Activated CD4-positive, alpha-beta memory T cell treated with anti-CD3 and anti-CD28 coated beads for 36 hours (primary cell): ENCODE measurements at regions not wholly inside any gene's neighbourhood (a gene's known extent, or its start where the extent isn't known, plus 50 kb on each side); places are given as distances from the start of the nearest gene placed in this dataset.

ENCODE experiments used
- CTCF ChIA-PET: fragments of 350-600 bp; sonication (Branson Sonifier 250); formaldehyde crosslinking; loops from one replicate; lab custom pipeline; 2021; ENCODE audit warnings: antibody characterized with exemption, inconsistent platforms; lab: Charles Lee
- POLR2A ChIA-PET: fragments of 350-600 bp; sonication (Branson Sonifier 250); formaldehyde crosslinking; loops from one replicate; lab custom pipeline; 2021; ENCODE audit warnings: antibody characterized with exemption; lab: Charles Lee
- DNase-seq: peaks from one replicate; pipeline ENCODE4 v3.0.0-alpha.2; 2020
- H3K27ac Mint-ChIP-seq: one replicate; pipeline ENCODE4 v1.8.0; 2021; ENCODE audit warnings: mixed read lengths
- H3K27me3 Mint-ChIP-seq: one replicate; pipeline ENCODE4 v1.8.0; 2021; ENCODE audit warnings: mixed read lengths
- H3K36me3 Mint-ChIP-seq: one replicate; pipeline ENCODE4 v1.8.0; 2021; ENCODE audit warnings: mixed read lengths
- H3K4me1 Mint-ChIP-seq: one replicate; pipeline ENCODE4 v1.8.0; 2021; ENCODE audit warnings: low read depth, mixed read lengths
- H3K4me3 Mint-ChIP-seq: one replicate; pipeline ENCODE4 v1.8.0; 2021; ENCODE audit warnings: mild to moderate bottlenecking, mixed read lengths
- H3K9me3 Mint-ChIP-seq: one replicate; pipeline ENCODE4 v1.8.0; 2021; ENCODE audit warnings: mixed read lengths
- intact Hi-C: fragments of 100-400 bp; cut with micrococcal nuclease; formaldehyde crosslinking; loops from one replicate; pipeline ENCODE4 v1.15.1; 2023

DNA sequence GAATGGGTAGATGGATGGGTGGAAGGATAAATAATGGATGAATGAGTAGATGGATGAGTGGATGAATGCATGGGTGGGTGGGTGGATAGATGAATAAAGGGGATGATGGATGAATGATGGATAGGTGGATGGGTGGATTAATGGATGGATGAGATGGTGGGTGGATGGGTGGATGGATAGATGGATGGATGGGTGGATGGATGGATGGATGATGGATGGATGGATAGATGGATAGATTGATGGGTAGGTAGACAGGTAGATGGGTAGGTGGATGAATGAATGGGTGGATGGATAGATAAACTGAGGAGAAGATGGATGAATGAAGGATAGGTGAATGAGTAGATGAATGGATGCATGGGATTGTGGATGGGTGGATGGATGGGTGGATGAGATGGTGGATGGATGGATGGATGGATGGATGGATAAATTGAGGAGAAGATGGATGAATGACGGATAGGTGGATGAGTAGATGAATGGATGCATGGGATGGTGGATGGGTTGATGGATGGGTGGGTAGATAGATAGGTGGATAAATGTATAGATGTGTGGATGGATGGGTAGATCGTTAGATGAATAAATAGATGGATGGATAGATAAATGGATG is 331.3 kb downstream of the MN1 start:
- ChIA-PET CTCF (no interaction called here), POLR2A (no interaction called here)
- H3K4me1 Mint-ChIP-seq: no peaks in the 10 kb centered on the region

DNA sequence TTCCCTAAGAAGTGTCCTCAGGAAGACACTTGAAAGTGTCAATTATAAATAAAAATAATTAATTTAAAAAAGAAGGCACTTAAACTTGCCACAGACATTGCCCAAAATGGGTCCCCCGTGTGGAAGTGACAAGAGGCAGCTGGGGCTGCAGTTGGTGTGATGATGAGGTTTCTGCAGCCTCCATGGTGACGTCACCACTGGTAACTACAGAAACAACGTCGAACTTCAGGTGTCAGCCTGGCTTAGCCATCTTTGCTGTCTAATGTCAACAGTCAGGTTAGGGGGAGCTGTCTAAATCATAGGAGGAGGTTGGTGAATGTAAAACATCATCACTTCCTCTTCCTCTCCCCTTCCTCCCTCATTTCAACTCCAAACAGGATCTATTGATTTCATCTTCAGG is 328.6 kb downstream of the MN1 start:
- DNase-seq: no peak
- Mint-ChIP-seq H3K36me3 (no peaks in the 10 kb centered on the region), H3K4me1 (no peaks in the 10 kb centered on the region), H3K9me3 (no peaks in the 10 kb centered on the region), H3K27ac (no peak overlapping the region), H3K4me3 (no peak overlapping the region), H3K27me3 (no peaks in the 10 kb centered on the region)
- ChIA-PET POLR2A (no interaction called here), CTCF (no interaction called here)
- intact Hi-C loops: no loop called here

More for the DNA sequence above, 331.3 kb downstream of the MN1 start:
- no peaks in the 10 kb centered on the region for H3K9me3 Mint-ChIP-seq
- H3K27ac Mint-ChIP-seq: no peak overlapping the region
- no peak overlapping the region for H3K4me3 Mint-ChIP-seq
- intact Hi-C loops: no loop called here
- no peak for DNase-seq
- no peaks in the 10 kb centered on the region for H3K36me3 Mint-ChIP-seq
- no peaks in the 10 kb centered on the region for H3K27me3 Mint-ChIP-seq

DNA sequence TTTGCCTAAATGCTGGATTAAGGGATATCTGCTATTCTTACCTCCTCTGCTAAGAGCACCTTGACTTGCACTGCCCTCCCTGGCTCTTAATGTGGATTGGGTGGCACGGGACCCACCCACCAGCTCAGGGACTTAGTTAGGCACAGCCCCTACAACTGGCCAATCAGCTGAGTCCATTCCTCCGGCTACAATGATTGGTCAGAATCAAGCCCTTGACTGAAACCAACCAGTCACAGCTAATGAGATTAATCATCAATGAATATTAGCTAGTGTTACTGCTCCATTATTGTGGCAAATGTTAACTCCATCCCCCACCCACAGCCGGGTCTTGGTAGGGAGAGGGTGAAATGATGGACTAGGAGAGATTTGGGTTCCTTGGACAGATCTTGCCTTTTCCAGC is 328.0 kb downstream of the MN1 start:
- Mint-ChIP-seq H3K27ac (no peak overlapping the region), H3K4me3 (no peak overlapping the region), H3K27me3 (no peaks in the 10 kb centered on the region), H3K9me3 (no peaks in the 10 kb centered on the region), H3K36me3 (no peaks in the 10 kb centered on the region), H3K4me1 (no peaks in the 10 kb centered on the region)
- DNase-seq: no peak
- ChIA-PET POLR2A (no interaction called here), CTCF (no interaction called here)
- intact Hi-C loops: no loop called here

DNA sequence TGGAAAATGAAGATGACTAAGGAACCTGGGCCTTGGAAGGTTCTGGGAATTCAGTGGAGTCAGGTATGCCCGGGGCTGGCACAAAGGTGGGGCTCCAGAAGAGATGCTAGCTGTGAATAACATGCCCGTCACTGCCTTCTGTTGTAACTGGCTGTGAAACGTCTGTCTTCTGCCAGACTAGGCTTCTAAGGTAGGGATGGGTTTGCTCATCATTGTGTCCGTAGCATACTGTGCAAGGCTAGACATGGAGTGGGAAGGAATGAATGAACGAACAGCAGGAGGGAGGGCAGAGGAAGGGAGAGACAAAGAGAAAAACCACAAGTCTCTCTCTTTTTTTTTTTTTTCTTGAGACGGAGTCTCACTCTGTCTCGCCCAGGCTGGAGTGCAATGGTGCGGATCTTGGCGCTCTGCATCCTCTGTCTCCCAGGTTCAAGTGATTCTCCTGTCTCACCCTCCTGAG is 327.4 kb downstream of the MN1 start:
- H3K9me3 Mint-ChIP-seq: no peaks in the 10 kb centered on the region
- ChIA-PET POLR2A (interaction anchor here (0.6 kb wide), 1 partner anchor 10 kb away, joined by 5 read pairs; no protein-coding TSS in a partner anchor), CTCF (no interaction called here)
- no peak overlapping the region for H3K27ac Mint-ChIP-seq
- H3K4me1 Mint-ChIP-seq: no peaks in the 10 kb centered on the region
- no peak for DNase-seq
- no peaks in the 10 kb centered on the region for H3K36me3 Mint-ChIP-seq
- intact Hi-C loops: no loop called here
- H3K4me3 Mint-ChIP-seq: no peak overlapping the region
- no peaks in the 10 kb centered on the region for H3K27me3 Mint-ChIP-seq

DNA sequence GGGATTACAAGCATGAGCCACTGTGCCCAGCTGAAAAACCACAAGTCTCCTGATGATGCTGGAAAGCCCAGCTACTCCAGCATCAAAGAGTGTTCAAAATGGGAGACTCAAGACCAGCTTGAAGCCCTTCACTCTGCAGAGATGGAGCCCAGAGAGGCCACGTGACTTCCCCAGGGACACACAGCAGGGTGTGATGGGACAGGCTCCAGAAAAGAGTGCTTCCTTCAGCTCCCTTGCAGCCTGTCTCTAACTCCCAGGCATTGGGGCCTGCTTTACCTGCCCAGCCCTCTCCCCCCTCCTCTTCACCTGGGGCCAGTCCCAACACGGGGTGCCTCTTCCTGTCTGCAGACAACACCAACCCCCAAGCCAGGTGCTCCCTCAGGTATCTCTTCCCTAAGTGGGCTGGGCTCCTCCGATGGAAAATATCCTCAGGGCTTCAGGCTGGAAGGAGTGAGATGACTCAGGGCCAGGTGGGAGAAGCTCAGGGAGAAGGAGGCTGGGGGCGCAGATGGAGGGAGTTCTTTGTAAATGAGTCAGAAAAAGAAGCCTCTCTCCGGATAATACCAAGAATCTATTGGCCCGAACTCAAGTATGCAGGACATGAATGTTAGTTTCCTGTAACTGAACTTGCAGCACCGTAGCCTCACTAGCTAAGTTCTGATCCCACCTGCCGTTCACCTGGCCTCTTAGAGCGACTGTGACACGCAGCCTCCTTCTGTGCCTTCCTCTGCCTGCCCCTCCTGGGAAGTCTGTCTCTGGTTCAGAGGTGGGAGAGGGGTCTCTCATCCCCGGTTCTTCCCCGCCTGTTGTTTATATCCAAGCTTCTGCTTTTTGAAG is 326.6 kb downstream of the MN1 start:
- ChIA-PET CTCF (no interaction called here), POLR2A (no interaction called here)
- intact Hi-C loops: no loop called here
- Mint-ChIP-seq H3K27ac (no peak overlapping the region), H3K4me3 (no peak overlapping the region), H3K36me3 (no peaks in the 10 kb centered on the region), H3K4me1 (no peaks in the 10 kb centered on the region), H3K9me3 (no peaks in the 10 kb centered on the region), H3K27me3 (no peaks in the 10 kb centered on the region)
- no peak for DNase-seq

DNA sequence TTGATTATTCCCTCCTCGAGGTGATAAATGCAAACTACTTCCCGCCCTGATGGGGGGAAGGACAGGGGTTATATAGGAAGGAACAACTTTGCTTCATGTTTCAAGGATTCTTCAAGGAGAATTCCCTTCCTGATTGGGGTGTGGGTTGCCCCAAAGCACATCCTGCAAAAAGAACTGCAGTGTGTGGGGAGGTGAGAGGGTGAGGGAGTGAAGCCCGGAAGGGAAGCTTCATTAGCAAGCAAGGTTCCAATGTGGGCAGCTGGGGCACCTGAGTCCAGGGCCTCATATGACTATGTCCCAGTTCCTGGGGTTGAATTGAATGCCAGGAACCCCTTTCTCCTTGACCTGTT is 326.0 kb downstream of the MN1 start:
- DNase-seq: no peak
- Mint-ChIP-seq H3K9me3 (no peaks in the 10 kb centered on the region), H3K4me3 (no peak overlapping the region), H3K27me3 (no peaks in the 10 kb centered on the region), H3K27ac (no peak overlapping the region), H3K36me3 (no peaks in the 10 kb centered on the region), H3K4me1 (no peaks in the 10 kb centered on the region)
- POLR2A ChIA-PET: no interaction called here
- intact Hi-C loops: no loop called here
- CTCF ChIA-PET: no interaction called here

DNA sequence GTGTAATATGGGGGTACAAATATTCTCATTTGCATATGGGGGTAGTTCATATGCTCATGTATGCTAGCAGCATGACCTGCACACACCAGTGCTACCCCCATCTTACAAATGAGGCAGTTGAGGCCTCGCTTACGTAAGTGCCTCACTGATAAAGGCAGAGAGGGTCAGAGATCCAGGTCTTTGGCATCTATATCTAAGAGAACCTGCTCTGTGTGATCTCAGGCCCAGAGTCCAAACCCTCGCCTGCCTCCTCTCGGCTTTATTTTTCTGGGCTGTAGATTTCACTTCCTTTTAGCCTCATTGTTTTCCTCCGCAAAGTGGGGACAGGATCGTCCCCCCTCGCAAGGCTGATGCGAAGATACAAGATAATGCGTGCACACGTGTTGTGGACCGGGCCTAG is 325.2 kb downstream of the MN1 start:
- no peaks in the 10 kb centered on the region for H3K27me3 Mint-ChIP-seq
- H3K9me3 Mint-ChIP-seq: no peaks in the 10 kb centered on the region
- H3K36me3 Mint-ChIP-seq: no peaks in the 10 kb centered on the region
- H3K27ac Mint-ChIP-seq: no peak overlapping the region
- ChIA-PET CTCF (no interaction called here), POLR2A (no interaction called here)
- no peaks in the 10 kb centered on the region for H3K4me1 Mint-ChIP-seq
- H3K4me3 Mint-ChIP-seq: no peak overlapping the region
- intact Hi-C loops: no loop called here
- DNase-seq: no peak

DNA sequence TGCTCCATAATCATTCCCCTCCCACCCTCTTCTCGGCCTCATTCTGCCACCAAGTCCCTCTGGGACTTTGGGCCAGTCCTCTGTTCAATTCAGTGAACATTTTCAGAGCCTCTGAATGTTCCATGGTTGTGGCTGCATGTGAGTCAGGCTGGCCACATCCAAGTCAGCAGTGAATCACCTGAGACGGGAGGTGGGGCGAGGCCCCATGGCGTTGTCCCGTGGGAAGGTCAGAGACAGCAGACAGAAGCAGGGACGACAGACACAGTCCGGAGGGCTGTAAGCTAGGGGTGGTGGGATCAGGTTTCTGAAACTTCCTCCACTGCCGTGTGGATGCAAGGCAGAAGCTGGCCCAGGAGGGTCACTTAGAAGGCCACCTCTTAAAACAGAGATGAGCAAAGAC is 324.8 kb downstream of the MN1 start:
- no peaks in the 10 kb centered on the region for H3K27me3 Mint-ChIP-seq
- H3K4me3 Mint-ChIP-seq: no peak overlapping the region
- DNase-seq: no peak
- no peaks in the 10 kb centered on the region for H3K9me3 Mint-ChIP-seq
- intact Hi-C loops: no loop called here
- CTCF ChIA-PET: no interaction called here
- no peak overlapping the region for H3K27ac Mint-ChIP-seq
- H3K4me1 Mint-ChIP-seq: no peaks in the 10 kb centered on the region
- POLR2A ChIA-PET: no interaction called here
- no peaks in the 10 kb centered on the region for H3K36me3 Mint-ChIP-seq

DNA sequence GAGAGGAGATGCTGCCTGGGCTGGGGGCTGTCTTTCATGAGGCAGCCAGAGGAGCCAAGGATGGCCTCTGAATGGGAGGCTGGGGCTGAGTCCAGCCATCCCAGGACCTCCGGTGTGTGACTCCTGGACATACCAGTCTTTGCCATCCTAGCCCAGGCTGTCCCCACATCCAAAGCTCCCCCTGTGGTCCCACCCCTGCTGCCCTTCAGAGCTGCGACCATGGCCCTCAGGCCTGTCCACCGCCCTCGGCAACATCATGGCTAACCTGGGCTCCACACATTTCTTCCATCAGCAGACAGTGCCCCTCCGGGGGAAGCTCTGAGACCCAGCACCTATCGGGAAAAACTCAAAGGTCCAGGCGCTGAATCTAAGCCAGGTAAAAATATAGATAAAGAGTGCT is 324.4 kb downstream of the MN1 start:
- no peak overlapping the region for H3K27ac Mint-ChIP-seq
- ChIA-PET CTCF (no interaction called here), POLR2A (no interaction called here)
- H3K4me3 Mint-ChIP-seq: no peak overlapping the region
- H3K36me3 Mint-ChIP-seq: no peaks in the 10 kb centered on the region
- no peaks in the 10 kb centered on the region for H3K4me1 Mint-ChIP-seq
- DNase-seq: no peak
- H3K27me3 Mint-ChIP-seq: no peaks in the 10 kb centered on the region
- no peaks in the 10 kb centered on the region for H3K9me3 Mint-ChIP-seq
- intact Hi-C loops: no loop called here

DNA sequence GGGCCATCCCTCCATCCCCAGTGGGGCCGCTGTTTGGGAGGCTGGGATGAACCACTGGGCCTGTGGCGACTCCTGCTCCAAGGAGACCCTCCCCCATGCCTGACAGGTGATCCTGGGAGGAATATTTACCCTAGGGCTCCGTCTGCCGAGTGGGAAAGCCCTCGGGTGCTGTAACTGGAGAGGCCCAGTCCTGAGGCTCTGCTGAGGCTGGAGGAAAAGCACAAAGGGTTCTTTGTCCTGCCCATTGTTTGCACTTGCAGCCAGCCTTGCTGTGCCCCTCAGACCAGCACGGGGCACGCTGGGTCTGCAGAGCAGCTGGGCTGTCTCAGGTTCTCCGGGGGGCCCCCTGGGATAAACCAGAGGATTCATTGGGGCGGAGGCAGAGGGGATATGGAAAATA is 321.1 kb downstream of the MN1 start:
- H3K36me3 Mint-ChIP-seq: no peaks in the 10 kb centered on the region
- H3K4me1 Mint-ChIP-seq: no peaks in the 10 kb centered on the region
- no peak overlapping the region for H3K4me3 Mint-ChIP-seq
- ChIA-PET CTCF (no interaction called here), POLR2A (no interaction called here)
- no peaks in the 10 kb centered on the region for H3K27me3 Mint-ChIP-seq
- intact Hi-C loops: no loop called here
- DNase-seq: no peak
- no peak overlapping the region for H3K27ac Mint-ChIP-seq
- no peaks in the 10 kb centered on the region for H3K9me3 Mint-ChIP-seq

DNA sequence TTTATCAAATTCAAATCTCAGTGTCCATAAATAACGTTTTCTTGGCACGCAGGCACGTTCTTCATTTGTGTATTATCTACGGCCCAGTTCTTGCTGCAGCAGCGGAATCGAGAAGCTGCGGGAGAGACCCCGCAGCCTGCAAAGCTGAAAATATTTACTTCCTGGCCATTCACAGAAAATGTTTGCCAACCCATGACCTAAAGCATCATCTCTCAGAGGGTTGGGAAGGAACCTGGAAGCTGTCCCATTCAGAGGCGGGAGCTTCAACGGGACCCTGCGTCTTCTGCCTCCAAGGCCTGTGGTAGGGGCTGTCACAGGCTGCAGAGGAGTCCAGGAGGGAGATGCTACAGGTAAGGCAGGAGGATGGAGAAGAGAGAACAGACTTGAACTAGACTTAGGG is 319.2 kb downstream of the MN1 start:
- CTCF ChIA-PET: no interaction called here
- no peaks in the 10 kb centered on the region for H3K27me3 Mint-ChIP-seq

DNA sequence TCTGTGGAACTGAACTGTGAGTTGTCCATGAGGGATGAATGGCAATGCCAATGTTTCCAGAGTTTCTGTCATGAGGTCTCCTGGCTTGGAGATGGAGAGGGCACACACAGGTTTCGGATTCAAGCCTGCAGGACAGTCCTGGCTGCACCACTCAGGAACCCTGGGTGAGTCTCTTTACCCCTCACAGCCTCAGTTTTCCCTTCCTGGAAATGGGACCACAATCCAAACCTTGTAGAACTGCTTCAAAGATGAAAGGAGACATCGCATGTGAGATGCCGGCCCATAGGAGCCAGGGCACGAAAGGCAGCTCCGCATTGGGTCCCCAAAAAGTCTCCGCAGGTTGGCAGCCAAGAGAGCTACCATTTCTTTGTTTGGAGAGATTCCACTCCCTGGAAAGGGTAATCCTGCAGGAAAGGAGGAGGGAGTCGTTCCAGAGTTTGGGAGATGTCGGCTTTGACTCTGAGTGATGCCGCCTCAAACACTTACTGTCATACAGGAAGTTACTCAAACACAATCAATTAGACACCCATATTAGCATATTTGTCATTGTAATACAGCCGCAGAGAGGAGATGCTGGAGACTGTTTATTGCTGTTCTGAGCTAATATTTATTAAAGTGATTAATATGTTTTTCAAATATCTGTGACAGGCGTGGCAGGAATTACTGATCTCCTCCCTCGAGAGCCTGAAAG is 318.3 kb downstream of the MN1 start:
- Mint-ChIP-seq H3K4me3 (no peak overlapping the region), H3K27me3 (peaks cover 2% of the 10 kb centered on the region), H3K36me3 (no peaks in the 10 kb centered on the region), H3K4me1 (no peaks in the 10 kb centered on the region), H3K27ac (no peak overlapping the region), H3K9me3 (no peaks in the 10 kb centered on the region)
- intact Hi-C loops: no loop called here
- DNase-seq: no peak
- ChIA-PET POLR2A (no interaction called here), CTCF (no interaction called here)

More for the DNA sequence above, 319.2 kb downstream of the MN1 start:
- Mint-ChIP-seq H3K4me1 (no peaks in the 10 kb centered on the region), H3K27ac (no peak overlapping the region), H3K9me3 (no peaks in the 10 kb centered on the region), H3K36me3 (no peaks in the 10 kb centered on the region), H3K4me3 (no peak overlapping the region)
- no peak for DNase-seq
- intact Hi-C loops: no loop called here
- POLR2A ChIA-PET: no interaction called here
